Uterus (tissue), 3 donors: ENCODE measurements at regions not wholly inside any gene's neighbourhood (a gene's known extent, or its start where the extent isn't known, plus 50 kb on each side); places are given as distances from the start of the nearest gene placed in this dataset.

ENCODE experiments used
- DNase-seq, 2 donors: peaks; one replicate each; pipeline ENCODE4 v3.0.0-alpha.2; 2019 to 2020
- H3K27ac ChIP-seq, 2 donors: fragments of 200-600 bp; sonication (generic); 1 replicate in 1 of 2; 2 replicates in 1 of 2; pipeline ENCODE4 v1.5.1; 2016 to 2018
- H3K27me3 ChIP-seq, 2 donors: fragments of 200-600 bp; sonication (generic); one replicate each; pipeline ENCODE4 v1.5.1; 2018 to 2019; ENCODE audit warnings: control low read depth in 1 of 2
- H3K36me3 ChIP-seq, 2 donors: fragments of 200-600 bp; sonication (generic); one replicate each; pipeline ENCODE4 v1.5.1; 2019; ENCODE audit warnings: control low read depth in 1 of 2
- H3K4me1 ChIP-seq, 2 donors: fragments of 200-600 bp; sonication (generic); one replicate each; pipeline ENCODE4 v1.5.1; 2018 to 2019; ENCODE audit warnings: control low read depth in 1 of 2
- H3K4me3 ChIP-seq, 2 donors: fragments of 200-600 bp; sonication (generic); 1 replicate in 1 of 2; 2 replicates in 1 of 2; pipeline ENCODE4 v1.5.1; 2018 to 2019; ENCODE audit warnings: mild to moderate bottlenecking in 1 of 2
- H3K9me3 ChIP-seq, 2 donors: fragments of 200-600 bp; sonication (generic); one replicate each; pipeline ENCODE4 v1.5.1; 2019; ENCODE audit warnings: control low read depth in 1 of 2
- POLR2A ChIP-seq, 2 donors: fragments of 450-650 bp; IDR thresholded peaks; one replicate each; pipeline ENCODE4 v1.6.1; 2016; ENCODE audit warnings: antibody characterized with exemption in 2 of 2, mild to moderate bottlenecking in 1 of 2, moderate library complexity in 1 of 2
- intact Hi-C: fragments of 100-400 bp; cut with DNase I; formaldehyde crosslinking; loops from one replicate; pipeline ENCODE4 v1.15.1; 2023; ENCODE audit warnings: low total_unique reads
- TF ChIP-seq, protein P1 (sequence below), 4 experiments: fragments of 200-600 bp in 2 of 4; fragments of 450-650 bp in 2 of 4; sonication (generic) in 2 of 4; IDR thresholded peaks; one replicate each; pipeline ENCODE4 v1.5.1; 2016 to 2019; ENCODE audit warnings: antibody characterized with exemption in 4 of 4, mild to moderate bottlenecking in 2 of 4, moderate library complexity in 1 of 4
- donor health status: DM: yes; HTN: yes; CAD: no.

DNA sequence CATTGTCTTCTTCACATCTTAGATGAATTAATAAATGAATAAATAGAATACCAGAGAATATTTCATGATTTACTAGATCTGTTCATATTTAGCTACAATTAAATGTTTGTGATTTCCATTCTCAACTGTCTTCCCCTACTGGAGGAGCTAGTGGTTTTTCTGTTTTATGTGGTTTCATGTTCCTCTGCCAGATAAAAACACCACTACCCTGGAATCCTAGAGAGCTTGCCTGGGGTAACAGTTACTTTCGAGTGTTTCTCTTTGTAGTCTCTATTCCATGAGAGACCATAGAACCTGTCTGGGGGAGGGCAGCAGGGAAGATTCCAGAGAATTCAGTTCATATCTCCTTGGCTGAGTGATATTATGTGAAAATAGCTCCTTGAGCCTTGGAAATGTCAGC lies 349.2 kb downstream of the INSIG2 start:
- no peak overlapping the region for H3K27ac ChIP-seq
- H3K4me1 ChIP-seq = no peaks in the 10 kb centered on the region
- no peaks in the 10 kb centered on the region for H3K27me3 ChIP-seq
- no peaks in the 10 kb centered on the region for H3K9me3 ChIP-seq
- no peak for TF ChIP-seq POLR2A (IDR thresholded peaks at IDR 0.05)
- TF ChIP-seq, protein P1, sequence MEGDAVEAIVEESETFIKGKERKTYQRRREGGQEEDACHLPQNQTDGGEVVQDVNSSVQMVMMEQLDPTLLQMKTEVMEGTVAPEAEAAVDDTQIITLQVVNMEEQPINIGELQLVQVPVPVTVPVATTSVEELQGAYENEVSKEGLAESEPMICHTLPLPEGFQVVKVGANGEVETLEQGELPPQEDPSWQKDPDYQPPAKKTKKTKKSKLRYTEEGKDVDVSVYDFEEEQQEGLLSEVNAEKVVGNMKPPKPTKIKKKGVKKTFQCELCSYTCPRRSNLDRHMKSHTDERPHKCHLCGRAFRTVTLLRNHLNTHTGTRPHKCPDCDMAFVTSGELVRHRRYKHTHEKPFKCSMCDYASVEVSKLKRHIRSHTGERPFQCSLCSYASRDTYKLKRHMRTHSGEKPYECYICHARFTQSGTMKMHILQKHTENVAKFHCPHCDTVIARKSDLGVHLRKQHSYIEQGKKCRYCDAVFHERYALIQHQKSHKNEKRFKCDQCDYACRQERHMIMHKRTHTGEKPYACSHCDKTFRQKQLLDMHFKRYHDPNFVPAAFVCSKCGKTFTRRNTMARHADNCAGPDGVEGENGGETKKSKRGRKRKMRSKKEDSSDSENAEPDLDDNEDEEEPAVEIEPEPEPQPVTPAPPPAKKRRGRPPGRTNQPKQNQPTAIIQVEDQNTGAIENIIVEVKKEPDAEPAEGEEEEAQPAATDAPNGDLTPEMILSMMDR (IDR thresholded peaks at IDR 0.05) = no peak
- H3K4me3 ChIP-seq = no peak overlapping the region
- intact Hi-C loops = no loop called here
- no peak for DNase-seq
- H3K36me3 ChIP-seq = no peaks in the 10 kb centered on the region

DNA sequence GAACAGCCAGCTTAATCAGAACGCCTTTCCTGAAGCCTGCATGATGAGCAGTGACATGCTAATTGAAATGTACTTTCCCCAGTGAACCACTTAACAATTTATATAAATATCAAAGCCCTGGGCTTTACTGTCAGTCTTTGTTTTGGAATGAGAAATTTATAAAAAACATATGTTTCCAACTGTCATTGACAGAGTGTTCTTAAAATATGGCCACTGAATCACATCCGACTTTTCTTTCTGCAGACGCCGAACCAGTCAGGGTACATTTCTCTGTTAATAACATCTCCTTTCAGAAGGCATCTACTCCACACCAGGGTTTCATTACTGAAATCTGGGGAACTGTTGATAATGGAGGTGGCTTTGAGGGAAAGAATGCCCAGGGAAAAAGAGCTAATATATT lies 343.7 kb downstream of the INSIG2 start:
- H3K4me3 ChIP-seq = no peak overlapping the region
- no peaks in the 10 kb centered on the region for H3K4me1 ChIP-seq
- TF ChIP-seq, protein P1 (IDR thresholded peaks at IDR 0.05) = no peak
- no peak for TF ChIP-seq POLR2A (IDR thresholded peaks at IDR 0.05)
- no peak overlapping the region for H3K27ac ChIP-seq
- H3K9me3 ChIP-seq = no peaks in the 10 kb centered on the region
- no peaks in the 10 kb centered on the region for H3K36me3 ChIP-seq
- H3K27me3 ChIP-seq = no peaks in the 10 kb centered on the region
- no peak for DNase-seq
- intact Hi-C loops = no loop called here

DNA sequence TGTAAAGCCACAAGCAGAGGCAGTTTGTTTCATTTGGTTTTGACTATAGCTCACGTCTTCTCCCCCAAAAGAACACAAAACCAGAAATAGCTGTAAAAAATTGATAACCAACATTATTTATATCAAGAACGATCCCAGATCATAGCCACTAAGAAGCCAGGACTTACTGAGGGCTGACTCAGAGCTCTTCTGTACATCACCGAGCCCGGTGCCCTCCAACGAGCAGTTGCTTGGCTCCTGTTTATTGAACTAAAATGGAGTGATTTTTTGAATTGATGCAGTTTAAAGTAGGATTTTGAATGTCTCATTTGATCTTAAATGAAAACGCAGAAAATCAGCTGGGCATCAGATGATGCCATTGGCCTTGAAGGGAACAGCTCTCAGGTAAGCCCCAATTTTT lies 343.3 kb downstream of the INSIG2 start:
- no peak for DNase-seq
- Histone ChIP-seq H3K27me3 (no peaks in the 10 kb centered on the region), H3K4me1 (no peaks in the 10 kb centered on the region), H3K27ac (no peak overlapping the region), H3K9me3 (no peaks in the 10 kb centered on the region), H3K36me3 (no peaks in the 10 kb centered on the region), H3K4me3 (no peak overlapping the region)
- intact Hi-C loops = no loop called here
- no peak for TF ChIP-seq POLR2A (IDR thresholded peaks at IDR 0.05)
- TF ChIP-seq, protein P1 (IDR thresholded peaks at IDR 0.05) = no peak

GRCh38 chr2:118431165-118431517 lies 342.9 kb downstream of the INSIG2 start:
- Histone ChIP-seq H3K4me3 (no peak overlapping the region), H3K27me3 (no peaks in the 10 kb centered on the region), H3K27ac (no peak overlapping the region), H3K36me3 (no peaks in the 10 kb centered on the region), H3K9me3 (no peaks in the 10 kb centered on the region), H3K4me1 (no peaks in the 10 kb centered on the region)
- no peak for DNase-seq
- TF ChIP-seq POLR2A (IDR thresholded peaks at IDR 0.05) = no peak
- TF ChIP-seq, protein P1 (IDR thresholded peaks at IDR 0.05) = no peak
- intact Hi-C loops = no loop called here

GRCh38 chr2:118430510-118431164 lies 342.4 kb downstream of the INSIG2 start:
- H3K4me1 ChIP-seq = no peaks in the 10 kb centered on the region
- DNase-seq = no peak
- no peaks in the 10 kb centered on the region for H3K36me3 ChIP-seq
- H3K27ac ChIP-seq = no peak overlapping the region
- no peak for TF ChIP-seq POLR2A (IDR thresholded peaks at IDR 0.05)
- TF ChIP-seq, protein P1 (IDR thresholded peaks at IDR 0.05) = no peak
- no peaks in the 10 kb centered on the region for H3K9me3 ChIP-seq
- no peak overlapping the region for H3K4me3 ChIP-seq
- H3K27me3 ChIP-seq = no peaks in the 10 kb centered on the region
- intact Hi-C loops = no loop called here
